Hepatocyte (in vitro differentiated cells): ENCODE measurements at regions not wholly inside any gene's neighbourhood (a gene's known extent, or its start where the extent isn't known, plus 50 kb on each side); places are given as distances from the start of the nearest gene placed in this dataset.

Source experiments
- CTCF ChIP-seq: fragments of 200-600 bp; sonication (generic); IDR thresholded peaks from 2 replicates; pipeline ENCODE4 v1.5.1; 2016; ENCODE audit warnings: antibody characterized with exemption, mild to moderate bottlenecking; ENCODE audit not compliant: poor library complexity
- EZH2 ChIP-seq: fragments of 200-600 bp; sonication (generic); IDR thresholded peaks from 2 replicates; pipeline ENCODE4 v1.6.1; 2016; ENCODE audit warnings: antibody characterized with exemption, mild to moderate bottlenecking, borderline replicate concordance
- EZH2phosphoT487 ChIP-seq: fragments of 200-600 bp; sonication (generic); IDR thresholded peaks from one replicate; pipeline ENCODE4 v1.6.1; 2018; ENCODE audit warnings: antibody characterized with exemption, mild to moderate bottlenecking, low read depth, moderate library complexity; ENCODE audit not compliant: unreplicated experiment, severe bottlenecking

- TF ChIP-seq CTCF (no peak), EZH2 (no peak), EZH2phosphoT487 (no peak)
These were observed 151.2 kb upstream of the RAI14 start for GRCh38 chr5:34504967-34505366.
